ENCODE measurements at regions not wholly inside any gene's neighbourhood (a gene's known extent, or its start where the extent isn't known, plus 50 kb on each side); places are given as distances from the start of the nearest gene placed in this dataset.

GRCh38 chr1:238293075-238293474, 402.4 kb upstream of the ZP4 start:
- H2AFZ ChIP-seq (ENCODE audit: low read depth, low read length, severe bottlenecking) = no peak overlapping the region
- H3K9ac ChIP-seq (ENCODE audit: low read length) = no peak overlapping the region

GRCh38 chr1:238281418-238281817, 390.7 kb upstream of the ZP4 start:
- H3K9ac ChIP-seq (ENCODE audit: low read length) = no peak overlapping the region
- H3K27ac ChIP-seq (ENCODE audit: low read depth, low read length) = no peak overlapping the region
- H2AFZ ChIP-seq (ENCODE audit: low read depth, low read length, severe bottlenecking) = no peak overlapping the region
- H3F3A ChIP-seq (ENCODE audit: insufficient read depth) = no peaks in the 10 kb centered on the region
- no peaks in the 10 kb centered on the region for H4K20me1 ChIP-seq (ENCODE audit: low read depth, low read length)
- no peak overlapping the region for H3K4me3 ChIP-seq (ENCODE audit: insufficient read depth, low read length, poor library complexity, severe bottlenecking)
- TF ChIP-seq EZH2phosphoT487 (conservative IDR thresholded peaks at IDR 0.05; ENCODE audit: low read length) = no peak
- no peak for TF ChIP-seq CTCF (IDR thresholded peaks at IDR 0.05; ENCODE audit: insufficient read depth, low read length, poor library complexity, severe bottlenecking)
- H3K9me3 ChIP-seq (ENCODE audit: insufficient read depth, low read length) = no peaks in the 10 kb centered on the region
- H3K9me2 ChIP-seq (replicated peaks; ENCODE audit: insufficient read depth, low read length) = no peaks in the 10 kb centered on the region
- H3K4me2 ChIP-seq (ENCODE audit: low read depth, low read length, poor library complexity, severe bottlenecking) = no peak overlapping the region
- no peaks in the 10 kb centered on the region for H3K36me3 ChIP-seq (ENCODE audit: low read length)
- H3K79me2 ChIP-seq (ENCODE audit: insufficient read depth, low read length) = no peaks in the 10 kb centered on the region
- H3K27me3 ChIP-seq (ENCODE audit: low read length) = no peaks in the 10 kb centered on the region

More at GRCh38 chr1:238293075-238293474, 402.4 kb upstream of the ZP4 start:
- H3K27ac ChIP-seq (ENCODE audit: low read depth, low read length) = no peak overlapping the region
- no peaks in the 10 kb centered on the region for H3K9me3 ChIP-seq (ENCODE audit: insufficient read depth, low read length)
- H3K36me3 ChIP-seq (ENCODE audit: low read length) = no peaks in the 10 kb centered on the region
- no peaks in the 10 kb centered on the region for H3K9me2 ChIP-seq (replicated peaks; ENCODE audit: insufficient read depth, low read length)
- H3F3A ChIP-seq (ENCODE audit: insufficient read depth) = no peaks in the 10 kb centered on the region
- no peak overlapping the region for H3K4me3 ChIP-seq (ENCODE audit: insufficient read depth, low read length, poor library complexity, severe bottlenecking)
- no peaks in the 10 kb centered on the region for H4K20me1 ChIP-seq (ENCODE audit: low read depth, low read length)
- TF ChIP-seq CTCF (IDR thresholded peaks at IDR 0.05; ENCODE audit: insufficient read depth, low read length, poor library complexity, severe bottlenecking) = no peak
- H3K4me2 ChIP-seq (ENCODE audit: low read depth, low read length, poor library complexity, severe bottlenecking) = no peak overlapping the region
- H3K79me2 ChIP-seq (ENCODE audit: insufficient read depth, low read length) = no peaks in the 10 kb centered on the region
- H3K27me3 ChIP-seq (ENCODE audit: low read length) = no peaks in the 10 kb centered on the region

GRCh38 chr1:238279694-238280380, 389.1 kb upstream of the ZP4 start:
- Histone ChIP-seq H3K36me3 (ENCODE audit: low read length) (no peaks in the 10 kb centered on the region), H3K27me3 (ENCODE audit: low read length) (no peaks in the 10 kb centered on the region)
- TF ChIP-seq CTCF (IDR thresholded peaks at IDR 0.05; ENCODE audit: insufficient read depth, low read length, poor library complexity, severe bottlenecking) (no peak), EZH2phosphoT487 (conservative IDR thresholded peaks at IDR 0.05; ENCODE audit: low read length) (no peak)

More at GRCh38 chr1:238279694-238280380, 389.1 kb upstream of the ZP4 start:
- Histone ChIP-seq H3K9ac (ENCODE audit: low read length) (no peak overlapping the region), H4K20me1 (ENCODE audit: low read depth, low read length) (no peaks in the 10 kb centered on the region), H3K9me3 (ENCODE audit: insufficient read depth, low read length) (no peaks in the 10 kb centered on the region), H3F3A (ENCODE audit: insufficient read depth) (no peaks in the 10 kb centered on the region), H3K79me2 (ENCODE audit: insufficient read depth, low read length) (no peaks in the 10 kb centered on the region), H2AFZ (ENCODE audit: low read depth, low read length, severe bottlenecking) (no peak overlapping the region), H3K4me2 (ENCODE audit: low read depth, low read length, poor library complexity, severe bottlenecking) (no peak overlapping the region), H3K27ac (ENCODE audit: low read depth, low read length) (no peak overlapping the region), H3K4me3 (ENCODE audit: insufficient read depth, low read length, poor library complexity, severe bottlenecking) (no peak overlapping the region), H3K9me2 (replicated peaks; ENCODE audit: insufficient read depth, low read length) (no peaks in the 10 kb centered on the region)
